Cardiac septum (tissue), 1 donor: ENCODE measurements at regions not wholly inside any gene's neighbourhood (a gene's known extent, or its start where the extent isn't known, plus 50 kb on each side); places are given as distances from the start of the nearest gene placed in this dataset.
"Not testable (repeated sequence)": the region's sequence is repeated elsewhere in the genome, so short reads cannot be mapped to it uniquely, and the experiment has no call there.

Source experiments
- DNase-seq: peaks from one replicate; pipeline ENCODE4 v3.0.0-alpha.2; 2020; ENCODE audit warnings: low spot score
- intact Hi-C: fragments of 100-400 bp; cut with DNase I; formaldehyde crosslinking; loops from one replicate; pipeline ENCODE4 v1.14.0; 2022
- donor health status: DM: no; HTN: no; CAD: no.

- DNase-seq, intact Hi-C loops: not testable (repeated sequence)
Observed at GRCh38 chr2:47694451-47694850, 88.5 kb upstream of the MSH6 start.

GRCh38 chr2:47690706-47691325 lies 92.1 kb upstream of the MSH6 start:
- not testable (repeated sequence) for DNase-seq

GRCh38 chr2:47690132-47690531 lies 92.8 kb upstream of the MSH6 start:
- no peak for DNase-seq
- intact Hi-C loops, result no loop called here

More at GRCh38 chr2:47690706-47691325, 92.1 kb upstream of the MSH6 start:
- intact Hi-C loops, result not testable (repeated sequence)

- DNase-seq, intact Hi-C loops: not testable (repeated sequence)
Observed at GRCh38 chr2:47689118-47689517, 93.8 kb upstream of the MSH6 start.

- no peak for DNase-seq
- intact Hi-C loops, result no loop called here
Observed at GRCh38 chr2:47688561-47688960, 94.4 kb upstream of the MSH6 start.

GRCh38 chr2:47687856-47688255 lies 95.1 kb upstream of the MSH6 start:
- intact Hi-C loops, result no loop called here
- no peak for DNase-seq

GRCh38 chr2:47686018-47686417 lies 96.9 kb upstream of the MSH6 start:
- intact Hi-C loops, result no loop called here
- no peak for DNase-seq

- intact Hi-C loops, result no loop called here
Observed at GRCh38 chr2:47682216-47682749, 100.7 kb upstream of the MSH6 start.

GRCh38 chr2:47676261-47676926 lies 105.6 kb upstream of the KCNK12 start:
- no peak for DNase-seq
- intact Hi-C loops, result no loop called here

More at GRCh38 chr2:47682216-47682749, 100.7 kb upstream of the MSH6 start:
- no peak for DNase-seq

GRCh38 chr2:47675196-47675825 lies 104.5 kb upstream of the KCNK12 start:
- DNase-seq, result no peak
- intact Hi-C loops, result no loop called here

- intact Hi-C loops, result no loop called here
- no peak for DNase-seq
Observed at GRCh38 chr2:47666332-47666731, 95.5 kb upstream of the KCNK12 start.

- intact Hi-C loops, result no loop called here
- no peak for DNase-seq
Observed at GRCh38 chr2:47664817-47665216, 94.0 kb upstream of the KCNK12 start.

GRCh38 chr2:47662552-47662951 lies 91.8 kb upstream of the KCNK12 start:
- DNase-seq, result no peak
- intact Hi-C loops, result no loop called here

- intact Hi-C loops, result no loop called here
- no peak for DNase-seq
Observed at GRCh38 chr2:47661310-47661709, 90.5 kb upstream of the KCNK12 start.

GRCh38 chr2:47660168-47660567 lies 89.4 kb upstream of the KCNK12 start:
- DNase-seq, result no peak
- intact Hi-C loops, result no loop called here

GRCh38 chr2:47658646-47659320 lies 88.0 kb upstream of the KCNK12 start:
- no peak for DNase-seq
- intact Hi-C loops, result no loop called here

- DNase-seq, result peak; percentile 41
- intact Hi-C loops, result no loop called here
Observed at GRCh38 chr2:47657886-47658489, 87.2 kb upstream of the KCNK12 start.

GRCh38 chr2:47656715-47657600 lies 86.2 kb upstream of the KCNK12 start:
- DNase-seq, result peak; percentile 26
- intact Hi-C loops, result no loop called here

- peak; percentile 19 for DNase-seq
- intact Hi-C loops, result no loop called here
Observed at GRCh38 chr2:47655563-47655880, 84.7 kb upstream of the KCNK12 start.
